ENCODE measurements at regions not wholly inside any gene's neighbourhood (a gene's known extent, or its start where the extent isn't known, plus 50 kb on each side); places are given as distances from the start of the nearest gene placed in this dataset.

DNA sequence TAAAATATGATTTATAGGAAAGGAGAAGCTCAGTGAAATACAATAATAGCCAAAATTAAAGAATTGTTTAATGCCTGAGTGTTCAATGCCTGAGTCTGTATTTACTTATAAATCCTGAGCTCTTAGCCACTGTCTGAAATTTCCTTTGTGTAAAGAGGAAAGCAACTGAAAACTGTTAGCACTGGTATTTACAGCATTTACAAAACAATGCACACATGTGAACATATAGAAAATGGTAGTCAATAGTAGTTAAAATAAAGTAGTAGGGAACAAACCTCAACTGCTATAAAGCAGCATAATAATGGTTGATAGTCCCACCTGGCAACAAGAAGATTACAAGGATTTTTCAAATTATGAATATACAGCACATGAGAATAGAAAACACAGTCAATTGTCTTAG is 1137.1 kb upstream of the ATXN8OS start:
- no peak for TF ChIP-seq SPI1 (IDR thresholded peaks at IDR 0.05; ENCODE audit: borderline replicate concordance, low read depth)
- TF ChIP-seq, protein P1, sequence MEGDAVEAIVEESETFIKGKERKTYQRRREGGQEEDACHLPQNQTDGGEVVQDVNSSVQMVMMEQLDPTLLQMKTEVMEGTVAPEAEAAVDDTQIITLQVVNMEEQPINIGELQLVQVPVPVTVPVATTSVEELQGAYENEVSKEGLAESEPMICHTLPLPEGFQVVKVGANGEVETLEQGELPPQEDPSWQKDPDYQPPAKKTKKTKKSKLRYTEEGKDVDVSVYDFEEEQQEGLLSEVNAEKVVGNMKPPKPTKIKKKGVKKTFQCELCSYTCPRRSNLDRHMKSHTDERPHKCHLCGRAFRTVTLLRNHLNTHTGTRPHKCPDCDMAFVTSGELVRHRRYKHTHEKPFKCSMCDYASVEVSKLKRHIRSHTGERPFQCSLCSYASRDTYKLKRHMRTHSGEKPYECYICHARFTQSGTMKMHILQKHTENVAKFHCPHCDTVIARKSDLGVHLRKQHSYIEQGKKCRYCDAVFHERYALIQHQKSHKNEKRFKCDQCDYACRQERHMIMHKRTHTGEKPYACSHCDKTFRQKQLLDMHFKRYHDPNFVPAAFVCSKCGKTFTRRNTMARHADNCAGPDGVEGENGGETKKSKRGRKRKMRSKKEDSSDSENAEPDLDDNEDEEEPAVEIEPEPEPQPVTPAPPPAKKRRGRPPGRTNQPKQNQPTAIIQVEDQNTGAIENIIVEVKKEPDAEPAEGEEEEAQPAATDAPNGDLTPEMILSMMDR (IDR thresholded peaks at IDR 0.05; ENCODE audit: insufficient read depth, low read length): no peak

All from HL-60 (cell line).